Right renal cortex interstitium (tissue), 3 donors: ENCODE measurements at regions not wholly inside any gene's neighbourhood (a gene's known extent, or its start where the extent isn't known, plus 50 kb on each side); places are given as distances from the start of the nearest gene placed in this dataset.
A peak's percentile ranks its signal among the peaks of the same experiment; 100 is the strongest.

Experiments used
- DNase-seq, 3 donors: peaks; one replicate each; pipeline ENCODE4 v3.0.0-alpha.2; 2013; ENCODE audit warnings: low read depth in 3 of 3, low spot score in 2 of 3

DNA sequence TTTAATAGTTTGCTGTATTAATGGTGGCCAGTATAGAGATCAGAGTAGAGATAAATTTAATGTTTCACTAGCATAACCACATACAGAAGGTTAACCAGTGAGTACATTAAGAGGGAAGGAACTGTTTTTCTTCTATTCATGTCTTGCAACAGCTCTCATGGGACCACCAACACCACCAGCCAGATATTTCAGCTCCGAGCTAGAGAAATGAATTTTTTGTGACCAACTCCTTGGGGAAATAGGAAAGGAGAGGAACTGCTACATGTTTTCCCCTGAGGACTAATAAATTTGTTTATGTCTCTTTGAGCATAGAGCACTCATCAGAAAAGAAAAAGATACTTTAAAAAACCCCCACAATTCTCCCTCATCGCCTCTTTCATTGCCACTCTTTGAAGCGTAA, 247.5 kb downstream of the MBNL1 start:
- no peak for DNase-seq

GRCh38 chr3:152517502-152517901, 248.8 kb downstream of the MBNL1 start:
- no peak for DNase-seq

DNA sequence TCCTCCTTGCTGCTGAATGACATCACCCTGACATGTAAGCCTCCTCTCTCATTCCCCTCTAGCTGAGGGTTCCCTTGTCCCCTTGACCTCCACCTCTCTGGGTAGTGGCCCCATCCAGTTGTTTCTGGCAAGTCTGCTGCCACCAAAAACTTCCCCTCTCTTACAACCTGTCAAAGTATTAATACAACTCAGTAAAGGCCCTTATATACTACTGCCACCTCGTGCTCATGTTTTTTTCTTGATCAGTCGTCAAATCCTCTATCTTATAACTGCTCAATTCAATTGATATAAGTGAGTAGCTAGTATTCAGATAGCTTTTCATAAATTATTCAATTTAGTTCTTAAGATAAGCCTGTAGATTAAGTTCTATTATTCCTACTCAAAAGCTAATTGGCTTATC, 249.6 kb downstream of the MBNL1 start:
- no peak for DNase-seq

GRCh38 chr3:152519376-152519775, 250.6 kb downstream of the MBNL1 start:
- no peak for DNase-seq

DNA sequence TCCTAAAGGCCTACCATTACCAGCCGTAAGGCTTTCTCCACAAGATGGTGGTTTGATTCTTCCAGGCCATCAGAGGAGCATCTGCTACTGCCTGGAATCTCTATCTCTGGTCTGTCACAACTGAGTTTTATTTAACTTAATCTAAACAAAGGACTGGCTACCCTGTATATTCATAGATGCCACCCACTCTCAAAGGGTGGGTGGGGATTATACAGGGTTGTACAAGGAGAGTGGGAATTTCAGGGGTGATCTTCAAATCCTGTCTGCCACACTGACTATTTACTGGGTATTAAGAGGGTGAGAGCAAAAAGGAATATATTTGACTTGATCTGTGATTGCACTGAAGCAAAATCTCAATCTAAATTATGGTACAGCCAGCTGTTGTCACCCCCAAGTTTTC, 253.3 kb downstream of the MBNL1 start:
- no peak for DNase-seq

GRCh38 chr3:152524198-152525140, 255.7 kb downstream of the MBNL1 start:
- peak; percentile 9 to 29 (median 27) for DNase-seq

GRCh38 chr3:152531717-152532116, 263.0 kb downstream of the MBNL1 start:
- DNase-seq, result no peak

- DNase-seq, result no peak
Measured at GRCh38 chr3:152538518-152538917, 269.8 kb downstream of the MBNL1 start.

GRCh38 chr3:152539191-152539764, 270.5 kb downstream of the MBNL1 start:
- no peak for DNase-seq

DNA sequence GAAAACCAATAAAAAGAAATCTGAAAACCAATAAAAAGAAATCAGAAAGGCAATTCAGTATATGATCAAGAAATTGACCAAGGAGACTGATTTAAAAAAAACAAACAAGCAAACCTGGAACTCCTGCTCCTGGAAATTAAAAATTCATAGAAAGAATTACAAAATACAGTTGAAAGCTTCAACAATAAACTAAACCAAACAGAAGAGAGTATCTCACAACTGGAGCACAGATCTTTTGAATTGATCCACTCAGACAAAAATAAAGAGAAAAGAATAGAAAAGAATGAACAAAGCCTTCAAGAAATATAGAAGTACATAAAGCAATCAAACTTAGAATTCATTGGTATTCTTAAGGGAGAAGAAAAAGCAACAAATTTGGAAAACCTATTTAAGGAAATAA, 271.4 kb downstream of the MBNL1 start:
- no peak for DNase-seq

GRCh38 chr3:152547153-152547552, 278.4 kb downstream of the MBNL1 start:
- no peak for DNase-seq

- no peak for DNase-seq
Measured at GRCh38 chr3:152549263-152549662, 280.5 kb downstream of the MBNL1 start.

GRCh38 chr3:152550284-152550683, 281.6 kb downstream of the MBNL1 start:
- no peak for DNase-seq

DNA sequence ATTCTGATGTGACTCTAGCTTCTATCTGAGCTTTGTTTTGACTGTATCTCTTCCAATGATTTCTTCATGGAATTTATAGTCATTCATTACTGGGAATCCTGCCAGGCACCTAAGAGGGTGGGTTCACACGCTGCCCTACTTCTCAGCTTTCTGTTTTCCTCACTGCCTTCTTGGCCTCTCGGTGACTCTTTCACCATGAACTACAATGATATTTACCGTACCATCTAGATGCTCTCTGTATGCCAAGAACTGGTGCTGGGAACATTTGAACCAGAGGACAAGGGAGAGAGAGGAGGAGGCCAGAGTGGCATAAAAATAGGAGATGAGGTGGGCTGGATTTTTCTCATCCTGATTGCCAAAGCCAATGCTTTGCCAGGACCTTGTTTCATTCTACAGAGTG, 280.0 kb upstream of the P2RY1 start:
- DNase-seq, result no peak

DNA sequence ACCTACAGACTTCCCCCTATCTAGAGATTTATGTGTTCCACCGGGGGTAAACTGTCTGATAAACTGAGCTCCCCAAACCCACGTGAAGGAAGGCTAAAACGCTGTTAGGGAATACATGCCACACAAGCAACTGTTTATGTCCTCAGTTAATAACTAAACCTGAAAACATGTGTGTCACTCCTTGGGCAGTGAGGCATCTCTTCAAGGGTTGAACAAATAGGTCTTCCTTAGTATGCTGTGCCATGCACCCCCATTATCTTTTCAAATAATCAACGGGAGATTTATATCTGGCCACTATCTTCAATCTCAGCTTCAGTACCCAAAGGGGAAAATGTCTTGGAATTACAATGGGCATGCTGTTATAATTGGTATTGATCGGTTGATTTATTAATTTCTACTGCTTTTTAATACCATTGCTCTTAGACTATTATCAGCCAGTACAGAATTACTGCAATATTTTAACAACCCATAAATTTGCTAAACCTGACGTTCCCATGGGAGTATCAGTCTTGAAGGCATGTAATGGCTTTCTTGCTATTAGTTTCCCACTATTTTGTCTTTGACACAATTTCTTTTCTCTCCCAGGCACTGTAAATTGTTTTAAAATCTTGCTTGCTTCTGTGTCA, 279.2 kb upstream of the P2RY1 start:
- no peak for DNase-seq

DNA sequence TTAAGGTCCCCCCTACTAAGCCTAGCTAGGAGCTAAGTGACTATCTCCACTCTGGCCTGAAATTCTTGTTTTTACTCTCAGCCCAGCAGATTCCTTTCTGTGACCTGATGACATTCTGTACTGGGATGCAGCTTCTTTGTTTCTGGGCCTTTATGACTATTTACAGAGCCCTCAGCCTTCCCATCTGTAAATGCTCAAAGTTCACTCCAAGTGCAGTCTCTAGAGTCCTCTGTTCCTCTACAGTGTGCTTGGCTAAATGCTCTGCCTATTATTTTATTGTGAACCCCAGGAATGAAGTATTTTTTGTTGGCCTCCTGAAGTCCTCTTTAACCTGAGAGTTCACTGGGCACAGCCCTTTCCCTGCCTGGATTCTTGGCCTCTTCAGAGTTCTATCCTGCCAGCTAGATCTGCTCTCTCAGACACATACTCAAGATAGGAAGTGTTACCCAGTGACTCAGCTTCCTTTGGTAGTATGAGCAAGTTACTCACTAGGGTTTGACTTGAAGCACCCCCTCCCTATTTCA, 278.1 kb upstream of the P2RY1 start:
- DNase-seq, result no peak

DNA sequence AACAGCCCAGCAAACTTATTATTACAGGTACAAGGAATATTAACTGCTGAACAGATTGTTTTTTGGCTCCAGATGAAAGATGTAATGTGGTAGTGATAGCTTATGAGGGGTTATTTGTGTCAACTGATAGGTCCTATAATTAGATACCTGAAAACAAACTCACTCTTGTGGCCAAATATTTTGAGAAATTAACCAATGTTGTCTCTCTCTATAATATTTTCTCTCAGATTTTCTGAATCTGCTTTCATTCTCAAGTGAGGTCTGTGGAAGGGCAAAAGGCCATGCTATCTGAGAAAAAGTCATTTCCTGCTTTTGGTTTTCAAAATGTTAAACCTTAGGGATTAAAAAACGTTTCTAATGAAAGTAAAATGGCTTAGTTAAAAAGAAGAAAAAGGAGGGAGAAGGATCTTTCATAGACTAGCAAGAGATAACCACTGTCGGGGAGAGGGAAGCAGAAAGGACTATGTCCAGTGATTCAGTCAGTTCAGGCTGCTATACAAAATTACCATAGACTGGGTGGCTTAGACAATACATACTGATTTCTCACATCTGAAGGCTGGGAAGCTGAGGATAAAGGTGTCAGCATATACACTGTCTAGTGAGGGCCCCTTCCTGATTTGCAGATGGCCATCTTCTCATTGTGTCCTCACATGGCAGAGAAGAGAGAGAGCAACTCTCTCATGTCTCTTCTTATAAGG, 277.5 kb upstream of the P2RY1 start:
- no peak for DNase-seq

DNA sequence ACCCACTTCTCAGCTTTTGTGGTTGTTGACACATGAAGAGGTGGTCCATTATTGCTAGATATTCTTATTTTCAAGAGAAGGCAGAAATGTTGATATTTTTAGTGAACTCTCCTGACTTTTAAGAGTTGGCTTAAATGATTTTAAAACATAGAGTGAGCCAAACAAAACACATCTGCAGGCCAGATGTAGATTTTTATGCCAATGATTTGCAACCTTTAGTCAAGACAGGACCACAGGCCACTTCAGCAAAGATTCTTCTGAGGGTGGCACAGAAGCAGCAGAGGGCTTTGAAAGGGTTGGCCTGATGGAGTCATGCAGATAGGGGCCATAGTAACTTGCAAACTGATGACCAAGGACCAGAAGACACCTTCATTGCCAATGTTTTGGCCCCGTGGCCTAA, 276.5 kb upstream of the P2RY1 start:
- no peak for DNase-seq

GRCh38 chr3:152559246-152559645, 275.7 kb upstream of the P2RY1 start:
- no peak for DNase-seq

GRCh38 chr3:152564459-152564858, 270.5 kb upstream of the P2RY1 start:
- no peak for DNase-seq

DNA sequence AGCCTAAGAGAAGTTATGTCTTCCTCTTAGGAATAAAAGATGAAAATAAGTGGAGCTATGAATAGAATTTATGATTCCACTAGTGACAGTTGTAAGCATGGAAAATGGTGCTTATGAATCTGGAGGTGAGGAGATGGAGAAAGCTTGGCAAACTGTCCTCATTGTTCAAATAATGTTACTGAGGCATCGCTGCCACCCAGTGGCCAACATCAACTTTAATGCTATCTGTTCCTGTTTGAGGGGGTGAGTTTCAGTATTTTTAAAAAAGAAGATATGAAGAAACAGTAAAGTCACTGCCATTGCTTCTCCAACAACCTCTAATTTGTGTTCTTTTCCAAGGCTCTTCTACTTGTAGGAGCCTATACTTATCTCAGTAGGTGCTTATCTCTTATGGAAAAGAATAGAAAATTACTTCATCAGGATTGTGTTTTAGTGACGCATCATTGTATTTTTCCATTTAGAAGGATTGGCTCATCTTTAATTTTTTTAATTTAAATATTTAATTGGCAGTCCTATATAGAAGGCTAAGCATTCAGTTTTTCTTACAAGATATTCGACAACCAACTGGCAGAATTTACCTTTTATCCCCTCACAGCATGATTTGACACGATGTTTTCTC, 260.4 kb upstream of the P2RY1 start:
- DNase-seq, result no peak
